GM12878 (cell line): ENCODE measurements at regions not wholly inside any gene's neighbourhood (a gene's known extent, or its start where the extent isn't known, plus 50 kb on each side); places are given as distances from the start of the nearest gene placed in this dataset.

ENCODE experiments used
- ATAC-seq: fragments of 200-7000 bp; cut with Tn5 transposase; 3 replicates; pipeline ENCODE4 v1.9.1; 2020; ENCODE audit warnings: mild to moderate bottlenecking, moderate library complexity
- BruUV-seq: library from RNA; stranded (reverse); fragments of 400-500 nt; replicated peaks from 2 replicates; lab custom pipeline; 2021; lab: Mats Ljungman, UMichigan
- CTCF ChIA-PET: fragments of 300-600 bp; sonication (Branson Sonifier 250); formaldehyde crosslinking; extraction: SDS; loops from one replicate; lab custom pipeline; 2021; ENCODE audit warnings: inconsistent platforms; lab: Yijun Ruan, JAX
- POLR2A ChIA-PET: fragments of 350-600 bp; formaldehyde crosslinking; extraction: SDS; loops from one replicate; lab custom pipeline; 2021; ENCODE audit warnings: inconsistent platforms; lab: Charles Lee
- RAD21 ChIA-PET: fragments of 300-600 bp; sonication (Branson Sonifier 250); formaldehyde crosslinking; loops from one replicate; lab custom pipeline; 2023; ENCODE audit warnings: antibody characterized with exemption; ENCODE audit not compliant: unreplicated experiment; lab: Charles Lee
- SMC1A ChIA-PET: fragments of 300-600 bp; sonication (Branson Sonifier 250); formaldehyde crosslinking; loops from one replicate; lab custom pipeline; 2023; ENCODE audit not compliant: unreplicated experiment, uncharacterized antibody; lab: Charles Lee
- DNase-seq: peaks from one replicate; pipeline ENCODE4 v3.0.0-alpha.2; 2011; ENCODE audit warnings: low read depth, low spot score
- FAIRE-seq: peaks from 3 replicates; lab custom pipeline; 2011; peaks lifted over from hg19 to GRCh38; lab: Jason Lieb, UNC
- H2AFZ ChIP-seq: 2 replicates; pipeline ENCODE4 v1.6.0; 2011; ENCODE audit warnings: low read depth, low read length, control low read depth; ENCODE audit not compliant: control insufficient read depth
- H3K27ac ChIP-seq: 2 replicates; pipeline ENCODE4 v1.5.1; 2011; ENCODE audit warnings: control low read depth; ENCODE audit not compliant: control insufficient read depth, insufficient read depth
- H3K27me3 ChIP-seq, 2 experiments: replicated peaks in 1 of 2; 2 replicates each; pipeline versions ENCODE4 v1.6.0 to v1.6.1; 2011; ENCODE audit warnings: low read length in 1 of 2; ENCODE audit not compliant: control insufficient read depth in 2 of 2, insufficient read depth in 2 of 2
- H3K36me3 ChIP-seq, 2 experiments: 2 replicates each; pipeline ENCODE4 v1.5.1; 2011; ENCODE audit warnings: low read length in 1 of 2; ENCODE audit not compliant: control insufficient read depth in 2 of 2, insufficient read depth in 2 of 2
- H3K4me1 ChIP-seq: 2 replicates; pipeline ENCODE4 v1.6.1; 2011; ENCODE audit warnings: mild to moderate bottlenecking, low read length, moderate library complexity, mixed read lengths; ENCODE audit not compliant: control insufficient read depth, insufficient read depth
- H3K4me2 ChIP-seq: 2 replicates; pipeline ENCODE4 v1.6.0; 2011; ENCODE audit warnings: control low read depth; ENCODE audit not compliant: control insufficient read depth, insufficient read depth
- H3K4me3 ChIP-seq: fragments of 200-600 bp; sonication (generic); 2 replicates; pipeline ENCODE4 v1.5.1; 2016
- H3K79me2 ChIP-seq: 2 replicates; pipeline ENCODE4 v1.6.0; 2011; ENCODE audit warnings: low read length; ENCODE audit not compliant: control insufficient read depth, insufficient read depth
- H3K9ac ChIP-seq: 2 replicates; pipeline ENCODE4 v1.8.0; 2011; ENCODE audit warnings: low read length, control low read depth, mixed read lengths; ENCODE audit not compliant: control insufficient read depth, insufficient read depth
- H3K9me3 ChIP-seq: replicated peaks from 3 replicates; pipeline ENCODE4 v1.5.1; 2011; ENCODE audit warnings: mild to moderate bottlenecking, low read length; ENCODE audit not compliant: control insufficient read depth, insufficient read depth
- H4K20me1 ChIP-seq: 2 replicates; pipeline ENCODE4 v1.6.0; 2011; ENCODE audit not compliant: control insufficient read depth, insufficient read depth
- FOS ChIP-seq: IDR thresholded peaks from 3 replicates; pipeline ENCODE4 v1.6.1; 2011; ENCODE audit warnings: borderline replicate concordance; ENCODE audit not compliant: insufficient read length; ENCODE audit errors: extremely low read depth
- HDAC2 ChIP-seq: fragments of 200-600 bp; sonication (generic); IDR thresholded peaks from 2 replicates; pipeline ENCODE4 v1.6.1; 2017
- NBN ChIP-seq: fragments of 450-650 bp; IDR thresholded peaks from 2 replicates; pipeline ENCODE4 v1.6.1; 2016
- PML ChIP-seq: IDR thresholded peaks from 2 replicates; pipeline ENCODE4 v1.6.1; 2012; ENCODE audit warnings: low read length, inconsistent platforms
- POLR2A ChIP-seq: IDR thresholded peaks from 2 replicates; pipeline ENCODE4 v1.6.1; 2011; ENCODE audit warnings: low read depth, mild to moderate bottlenecking, low read length
- RB1 ChIP-seq: fragments of 450-650 bp; formaldehyde crosslinking; IDR thresholded peaks from 2 replicates; pipeline ENCODE4 v1.6.1; 2017; ENCODE audit warnings: mild to moderate bottlenecking, borderline replicate concordance
- TARDBP ChIP-seq: IDR thresholded peaks from 2 replicates; pipeline ENCODE4 v1.6.1; 2016; ENCODE audit warnings: borderline replicate concordance
- ZNF274 ChIP-seq: IDR thresholded peaks from one replicate; pipeline ENCODE4 v1.8.0; 2011; ENCODE audit not compliant: insufficient read length, insufficient read depth
- ZNF384 ChIP-seq: IDR thresholded peaks from 2 replicates; pipeline ENCODE4 v1.6.1; 2012; ENCODE audit warnings: low read depth, mild to moderate bottlenecking, low read length, improper control_type of control experiment, borderline replicate concordance
- WGBS: methylation state at CpG from one replicate; pipeline ENCODE4 v1.1.6; 2016; ENCODE audit warnings: low lambda C conversion rate; ENCODE audit not compliant: insufficient replicate concordance, insufficient coverage; ENCODE audit errors: missing lambda C conversion rate; 5-methylcytosine and 5-hydroxymethylcytosine counted together
- in situ Hi-C: fragments of 300-500 bp; cut with MboI; formaldehyde crosslinking; loops from 9 replicates; pipeline ENCODE4 v1.14.3; 2018; ENCODE audit warnings: mixed read lengths
- intact Hi-C: fragments of 100-400 bp; cut with micrococcal nuclease; formaldehyde crosslinking; loops from one replicate; pipeline ENCODE4 v1.14.2; 2022; ENCODE audit not compliant: unreplicated experiment
- TF ChIP-seq, protein P1 (sequence below): fragments of 450-650 bp; IDR thresholded peaks from 2 replicates; pipeline ENCODE4 v1.6.1; 2014; ENCODE audit warnings: mild to moderate bottlenecking
- TF ChIP-seq, protein P2 (sequence below): fragments of 450-650 bp; IDR thresholded peaks from 2 replicates; pipeline ENCODE4 v1.6.1; 2018; ENCODE audit warnings: borderline replicate concordance, mild to moderate bottlenecking; ENCODE audit not compliant: partially characterized antibody
- TF ChIP-seq, protein P3 (sequence below): fragments of 450-650 bp; IDR thresholded peaks from 2 replicates; pipeline ENCODE4 v1.6.1; 2016; ENCODE audit warnings: mild to moderate bottlenecking, moderate library complexity, borderline replicate concordance

DNA sequence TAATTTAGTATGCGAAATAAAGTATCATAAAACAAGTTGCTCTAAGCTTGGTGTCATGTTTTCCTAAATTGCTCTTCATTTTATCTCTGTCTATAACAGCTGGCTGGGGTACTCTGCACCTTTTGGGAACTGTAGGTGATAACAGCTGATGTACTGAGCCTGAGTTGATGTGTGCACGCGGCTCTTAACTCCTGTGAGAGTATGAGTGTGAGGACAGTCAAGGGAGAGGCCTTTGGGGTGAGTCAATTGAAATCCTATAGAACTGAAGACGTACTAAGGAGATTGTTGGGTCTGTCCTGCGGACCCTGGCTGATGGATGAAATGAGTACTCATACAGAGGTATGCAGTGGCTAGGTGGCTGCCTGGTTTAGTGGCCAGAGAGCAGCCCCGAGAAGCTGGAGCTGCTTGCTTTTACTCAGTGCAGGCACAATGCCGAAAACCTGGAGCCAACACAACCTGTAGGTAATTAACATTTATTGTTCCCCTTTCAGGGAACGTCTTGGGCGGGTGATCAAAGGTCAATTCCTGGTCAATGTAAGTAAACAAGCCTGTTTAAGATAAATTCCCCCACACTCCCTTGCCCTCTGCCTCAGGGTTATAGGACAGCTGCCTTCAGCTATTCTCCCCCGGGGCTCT, 188.5 kb downstream of the PRDM2 start:
- Histone ChIP-seq H3K9me3 (no peaks in the 10 kb centered on the region; the same call in 2 of the 3 replicates), H3K4me1 (no peaks in the 10 kb centered on the region), H3K27me3 (peaks cover 0 to 7% of the 10 kb centered on the region in 2 experiments), H3K36me3 (no peaks in the 10 kb centered on the region), H3K9ac (no peak overlapping the region), H2AFZ (no peak overlapping the region), H3K4me2 (no peak overlapping the region), H3K4me3 (no peak overlapping the region), H3K27ac (no peak overlapping the region), H3K79me2 (no peaks in the 10 kb centered on the region), H4K20me1 (no peaks in the 10 kb centered on the region)
- ATAC-seq (no peak), FAIRE-seq (no peak), DNase-seq (no peak)
- ChIA-PET SMC1A (no interaction called here), RAD21 (no interaction called here), CTCF (no interaction called here), POLR2A (no interaction called here)
- no TSS peak for BruUV-seq
- intact Hi-C loops (no loop called here), in situ Hi-C loops (no loop called here)
- no peak for TF ChIP-seq HDAC2
- no peak for TF ChIP-seq ZNF384
- TF ChIP-seq RB1 = no peak
- TF ChIP-seq, protein P1, sequence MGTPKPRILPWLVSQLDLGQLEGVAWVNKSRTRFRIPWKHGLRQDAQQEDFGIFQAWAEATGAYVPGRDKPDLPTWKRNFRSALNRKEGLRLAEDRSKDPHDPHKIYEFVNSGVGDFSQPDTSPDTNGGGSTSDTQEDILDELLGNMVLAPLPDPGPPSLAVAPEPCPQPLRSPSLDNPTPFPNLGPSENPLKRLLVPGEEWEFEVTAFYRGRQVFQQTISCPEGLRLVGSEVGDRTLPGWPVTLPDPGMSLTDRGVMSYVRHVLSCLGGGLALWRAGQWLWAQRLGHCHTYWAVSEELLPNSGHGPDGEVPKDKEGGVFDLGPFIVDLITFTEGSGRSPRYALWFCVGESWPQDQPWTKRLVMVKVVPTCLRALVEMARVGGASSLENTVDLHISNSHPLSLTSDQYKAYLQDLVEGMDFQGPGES = no peak
- TF ChIP-seq PML = no peak
- no peak for TF ChIP-seq FOS
- TF ChIP-seq, protein P2, sequence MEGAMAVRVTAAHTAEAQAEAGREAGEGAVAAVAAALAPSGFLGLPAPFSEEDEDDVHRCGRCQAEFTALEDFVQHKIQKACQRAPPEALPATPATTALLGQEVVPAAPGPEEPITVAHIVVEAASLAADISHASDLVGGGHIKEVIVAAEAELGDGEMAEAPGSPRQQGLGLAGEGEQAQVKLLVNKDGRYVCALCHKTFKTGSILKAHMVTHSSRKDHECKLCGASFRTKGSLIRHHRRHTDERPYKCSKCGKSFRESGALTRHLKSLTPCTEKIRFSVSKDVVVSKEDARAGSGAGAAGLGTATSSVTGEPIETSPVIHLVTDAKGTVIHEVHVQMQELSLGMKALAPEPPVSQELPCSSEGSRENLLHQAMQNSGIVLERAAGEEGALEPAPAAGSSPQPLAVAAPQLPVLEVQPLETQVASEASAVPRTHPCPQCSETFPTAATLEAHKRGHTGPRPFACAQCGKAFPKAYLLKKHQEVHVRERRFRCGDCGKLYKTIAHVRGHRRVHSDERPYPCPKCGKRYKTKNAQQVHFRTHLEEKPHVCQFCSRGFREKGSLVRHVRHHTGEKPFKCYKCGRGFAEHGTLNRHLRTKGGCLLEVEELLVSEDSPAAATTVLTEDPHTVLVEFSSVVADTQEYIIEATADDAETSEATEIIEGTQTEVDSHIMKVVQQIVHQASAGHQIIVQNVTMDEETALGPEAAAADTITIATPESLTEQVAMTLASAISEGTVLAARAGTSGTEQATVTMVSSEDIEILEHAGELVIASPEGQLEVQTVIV = no peak
- TF ChIP-seq, protein P3, sequence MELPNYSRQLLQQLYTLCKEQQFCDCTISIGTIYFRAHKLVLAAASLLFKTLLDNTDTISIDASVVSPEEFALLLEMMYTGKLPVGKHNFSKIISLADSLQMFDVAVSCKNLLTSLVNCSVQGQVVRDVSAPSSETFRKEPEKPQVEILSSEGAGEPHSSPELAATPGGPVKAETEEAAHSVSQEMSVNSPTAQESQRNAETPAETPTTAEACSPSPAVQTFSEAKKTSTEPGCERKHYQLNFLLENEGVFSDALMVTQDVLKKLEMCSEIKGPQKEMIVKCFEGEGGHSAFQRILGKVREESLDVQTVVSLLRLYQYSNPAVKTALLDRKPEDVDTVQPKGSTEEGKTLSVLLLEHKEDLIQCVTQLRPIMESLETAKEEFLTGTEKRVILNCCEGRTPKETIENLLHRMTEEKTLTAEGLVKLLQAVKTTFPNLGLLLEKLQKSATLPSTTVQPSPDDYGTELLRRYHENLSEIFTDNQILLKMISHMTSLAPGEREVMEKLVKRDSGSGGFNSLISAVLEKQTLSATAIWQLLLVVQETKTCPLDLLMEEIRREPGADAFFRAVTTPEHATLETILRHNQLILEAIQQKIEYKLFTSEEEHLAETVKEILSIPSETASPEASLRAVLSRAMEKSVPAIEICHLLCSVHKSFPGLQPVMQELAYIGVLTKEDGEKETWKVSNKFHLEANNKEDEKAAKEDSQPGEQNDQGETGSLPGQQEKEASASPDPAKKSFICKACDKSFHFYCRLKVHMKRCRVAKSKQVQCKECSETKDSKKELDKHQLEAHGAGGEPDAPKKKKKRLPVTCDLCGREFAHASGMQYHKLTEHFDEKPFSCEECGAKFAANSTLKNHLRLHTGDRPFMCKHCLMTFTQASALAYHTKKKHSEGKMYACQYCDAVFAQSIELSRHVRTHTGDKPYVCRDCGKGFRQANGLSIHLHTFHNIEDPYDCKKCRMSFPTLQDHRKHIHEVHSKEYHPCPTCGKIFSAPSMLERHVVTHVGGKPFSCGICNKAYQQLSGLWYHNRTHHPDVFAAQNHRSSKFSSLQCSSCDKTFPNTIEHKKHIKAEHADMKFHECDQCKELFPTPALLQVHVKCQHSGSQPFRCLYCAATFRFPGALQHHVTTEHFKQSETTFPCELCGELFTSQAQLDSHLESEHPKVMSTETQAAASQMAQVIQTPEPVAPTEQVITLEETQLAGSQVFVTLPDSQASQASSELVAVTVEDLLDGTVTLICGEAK = no peak
- no peak for TF ChIP-seq POLR2A
- TF ChIP-seq TARDBP = no peak
- TF ChIP-seq NBN = no peak
- no peak for TF ChIP-seq ZNF274
- whole genome bisulfite sequencing = 34% methylated on average over 10 of the region's 10 CpGs
